ENCODE measurements at regions not wholly inside any gene's neighbourhood (a gene's known extent, or its start where the extent isn't known, plus 50 kb on each side); places are given as distances from the start of the nearest gene placed in this dataset.

GRCh38 chr2:39597314-39597713 is 68.4 kb upstream of the TMEM178A start:
- TF ChIP-seq CTCF (IDR thresholded peaks at IDR 0.05; ENCODE audit: borderline replicate concordance, extremely low read depth, low read length, poor library complexity, severe bottlenecking) (no peak), EZH2 (IDR thresholded peaks at IDR 0.05; ENCODE audit: borderline replicate concordance, low read depth, low read length, severe bottlenecking) (no peak)

Measured in DND-41 (cell line).